ENCODE measurements at regions not wholly inside any gene's neighbourhood (a gene's known extent, or its start where the extent isn't known, plus 50 kb on each side); places are given as distances from the start of the nearest gene placed in this dataset.

DNA sequence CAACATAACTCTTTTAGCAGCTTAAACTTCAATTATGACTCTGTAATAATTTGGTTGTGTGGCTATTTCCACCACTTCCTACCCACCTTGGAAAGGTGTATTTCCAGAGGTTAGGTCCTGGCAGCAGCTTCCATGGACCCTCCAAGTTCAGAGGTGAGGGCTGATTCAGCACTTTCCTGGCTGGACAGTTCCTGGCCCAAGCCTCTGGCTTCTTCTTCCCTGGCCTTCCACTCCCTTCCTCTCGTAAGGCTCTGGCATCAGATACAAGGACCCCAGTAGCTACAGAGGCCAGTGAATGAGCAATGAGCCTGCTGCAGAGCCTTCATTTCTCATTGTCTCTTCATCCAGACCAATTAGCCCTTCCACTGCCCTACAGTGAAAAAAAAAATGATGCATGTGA is 98.1 kb upstream of the KIRREL3 start:
- no peak for DNase-seq

DNA sequence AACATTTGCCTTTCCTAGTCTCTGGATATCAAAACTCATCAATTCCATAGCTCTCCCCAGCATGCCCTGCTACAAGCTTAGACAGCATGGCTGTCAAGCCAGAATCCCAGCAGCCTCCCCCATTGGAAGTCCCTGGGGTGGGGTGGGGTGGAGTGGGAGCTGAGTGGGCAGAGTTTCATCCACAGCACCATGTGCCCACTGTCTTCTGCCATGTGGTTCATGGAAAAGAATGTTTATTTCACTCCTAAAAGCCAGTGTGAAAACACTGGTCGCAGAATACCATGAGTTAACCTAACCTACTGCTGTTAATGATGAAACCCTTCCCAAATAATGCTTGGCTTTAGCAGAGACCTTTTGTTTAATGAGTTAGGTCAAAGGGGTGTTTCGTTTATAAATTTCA is 80.2 kb upstream of the KIRREL3 start:
- DNase-seq: no peak

DNA sequence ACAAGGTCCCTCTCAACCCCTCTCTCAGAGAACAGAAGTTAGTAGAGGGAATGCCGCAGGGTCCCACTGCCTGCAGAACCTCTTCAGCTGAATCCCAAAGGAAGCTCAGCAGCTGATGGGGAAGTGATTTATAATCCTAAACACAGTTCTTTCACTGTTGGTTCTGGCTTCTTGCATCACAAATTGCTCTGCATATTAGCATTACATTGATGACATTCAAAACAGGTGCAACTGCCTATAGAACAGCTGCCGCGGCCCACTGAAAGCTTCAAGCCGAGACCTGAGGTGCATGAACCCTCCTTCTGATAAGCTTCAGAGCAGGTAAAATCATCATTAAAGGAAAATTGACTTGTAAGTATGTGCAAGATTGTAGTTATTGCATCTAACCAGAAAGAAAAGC is 75.2 kb upstream of the KIRREL3 start:
- peak; percentile 52 for DNase-seq

DNA sequence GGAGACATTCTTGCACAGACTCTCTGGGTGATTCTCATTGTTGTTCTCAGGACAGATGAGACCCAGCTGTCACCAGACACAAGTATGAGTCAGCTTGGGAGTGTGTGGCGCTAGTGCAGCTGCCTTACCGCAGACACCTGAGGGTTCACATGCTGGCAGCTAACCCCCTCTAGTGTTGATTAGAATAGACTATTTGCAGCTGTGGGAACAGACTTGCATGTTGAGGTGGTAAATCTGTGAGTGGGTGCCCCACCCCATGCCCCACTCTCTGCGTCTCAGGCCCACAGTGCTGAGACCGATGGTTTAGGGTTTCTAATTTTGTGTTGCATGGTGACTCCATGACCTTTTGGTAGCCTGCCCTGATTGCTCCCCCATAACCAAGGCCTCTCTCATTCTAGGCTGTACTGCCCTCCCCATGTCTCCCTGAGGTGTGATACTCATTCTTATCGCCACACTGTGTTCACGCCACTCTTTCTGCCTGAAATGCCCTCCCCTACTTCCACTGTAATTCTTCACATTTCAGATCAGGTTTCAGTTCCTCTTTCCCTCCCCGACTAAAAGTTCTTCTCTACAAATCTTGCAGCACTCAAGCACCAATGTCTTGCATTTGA is 73.7 kb upstream of the KIRREL3 start:
- DNase-seq: peak; percentile 41

DNA sequence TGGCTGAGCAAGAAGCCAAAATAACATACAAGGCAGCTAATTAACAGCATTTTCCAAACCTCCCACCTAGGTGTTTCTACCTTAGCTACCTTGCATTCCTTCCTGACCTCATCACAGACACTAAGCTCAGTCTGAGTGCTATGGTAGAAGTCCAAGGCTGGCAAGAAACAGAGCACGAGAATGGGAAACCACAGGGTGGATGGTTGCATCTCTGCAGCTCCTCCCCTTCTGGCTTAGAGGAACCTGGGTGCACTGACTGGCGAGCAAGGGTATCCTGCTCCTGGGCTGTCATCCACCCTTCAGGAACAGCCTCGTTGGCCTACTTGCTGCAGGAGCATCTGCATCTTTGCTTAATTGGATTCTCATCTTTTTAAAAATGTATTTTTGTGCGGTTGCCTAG is 73.1 kb upstream of the KIRREL3 start:
- DNase-seq: no peak

DNA sequence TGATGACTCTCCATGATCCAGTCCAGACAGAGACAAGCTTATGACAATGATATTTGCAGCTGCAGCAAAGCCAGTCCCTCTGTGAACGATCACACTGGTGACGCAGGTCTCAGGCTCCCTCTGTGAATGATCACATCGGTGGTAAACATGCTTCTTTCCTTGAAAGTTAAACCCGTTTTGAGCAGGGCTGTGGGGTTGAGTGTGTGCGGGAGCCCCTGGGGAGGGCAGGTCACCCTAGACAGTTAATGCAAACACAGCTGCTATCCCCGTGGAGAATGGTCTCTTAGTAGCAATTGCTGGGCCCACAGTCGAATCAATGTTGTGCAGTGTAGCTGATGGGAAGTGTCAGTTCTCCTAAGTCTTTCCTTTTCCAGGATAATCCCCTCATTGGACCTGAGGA is 71.0 kb upstream of the KIRREL3 start:
- DNase-seq: peak; percentile 69

- no peak for DNase-seq
These were observed 70.2 kb upstream of the KIRREL3 start for GRCh38 chr11:127070808-127071207.

DNA sequence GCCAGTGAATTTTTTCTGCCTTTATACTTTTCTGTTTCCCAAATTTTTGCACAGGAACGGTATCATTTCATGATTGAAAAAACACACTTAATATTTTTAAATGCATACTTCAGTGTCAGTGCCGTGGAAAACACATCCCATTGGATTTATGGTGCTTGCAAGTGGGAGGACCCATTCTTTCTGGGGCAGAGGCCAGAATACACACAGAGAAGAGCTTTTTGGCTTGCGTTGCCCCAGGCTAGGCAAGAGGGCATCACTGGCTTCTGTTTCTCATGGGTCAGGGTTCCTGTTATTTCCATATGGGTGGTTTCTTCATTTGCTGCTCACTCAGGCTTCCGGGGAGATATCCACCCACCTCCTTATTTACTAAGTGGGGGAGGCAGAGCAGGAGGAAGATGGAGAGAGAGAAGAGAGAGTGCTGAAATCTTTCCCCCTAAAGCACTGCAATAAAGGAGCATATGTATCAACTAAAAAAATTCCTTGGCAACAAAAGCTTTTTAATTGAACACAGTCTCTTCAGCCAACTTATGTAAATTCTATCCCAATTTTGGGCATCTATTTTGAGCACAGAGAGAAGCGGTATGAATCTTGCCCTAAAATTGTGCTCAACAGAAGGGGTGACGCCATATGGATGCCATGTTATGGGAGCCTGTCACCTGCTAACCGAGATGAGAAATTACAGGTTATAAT is 66.0 kb upstream of the KIRREL3 start:
- DNase-seq: no peak

DNA sequence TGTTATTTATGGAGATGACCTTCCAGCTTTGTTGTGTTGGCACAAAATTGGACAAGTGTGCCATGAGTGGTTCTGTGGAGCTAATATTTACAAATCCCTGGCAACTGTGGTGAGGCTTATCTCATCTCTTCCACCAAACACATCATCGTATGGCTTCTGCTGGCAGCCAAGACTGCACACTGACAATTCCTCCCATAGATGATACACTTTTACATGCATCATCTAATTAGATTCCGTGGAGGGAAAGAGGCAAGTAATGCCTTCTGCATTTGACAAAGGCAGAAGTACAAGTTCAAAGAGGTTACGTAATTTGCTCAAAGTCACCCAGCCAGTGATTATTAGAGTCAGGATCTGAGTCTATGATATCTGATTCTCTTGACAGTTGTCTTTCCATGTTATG is 62.7 kb upstream of the KIRREL3 start:
- DNase-seq: no peak

DNA sequence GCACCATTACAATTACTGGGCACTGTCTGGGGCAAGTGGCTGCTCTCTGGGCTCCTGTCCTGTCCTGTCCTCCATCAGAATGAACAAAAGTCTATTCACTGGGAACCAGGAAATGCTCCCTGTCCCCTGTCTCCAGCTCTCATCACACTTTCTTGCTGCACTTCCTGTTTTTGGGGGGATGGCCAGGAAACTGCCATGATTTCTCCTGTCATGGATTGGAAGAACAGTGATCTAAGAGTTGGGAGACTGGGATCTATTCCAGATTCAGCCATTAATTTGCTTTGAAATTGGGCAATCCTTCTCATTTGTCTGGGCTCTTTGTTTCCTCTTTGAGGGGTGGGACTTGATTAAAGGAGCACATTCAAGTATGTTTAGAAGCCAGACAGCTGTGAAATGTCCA is 61.4 kb upstream of the KIRREL3 start:
- no peak for DNase-seq

- DNase-seq: no peak
These were observed 59.2 kb upstream of the KIRREL3 start for GRCh38 chr11:127059750-127060149.

DNA sequence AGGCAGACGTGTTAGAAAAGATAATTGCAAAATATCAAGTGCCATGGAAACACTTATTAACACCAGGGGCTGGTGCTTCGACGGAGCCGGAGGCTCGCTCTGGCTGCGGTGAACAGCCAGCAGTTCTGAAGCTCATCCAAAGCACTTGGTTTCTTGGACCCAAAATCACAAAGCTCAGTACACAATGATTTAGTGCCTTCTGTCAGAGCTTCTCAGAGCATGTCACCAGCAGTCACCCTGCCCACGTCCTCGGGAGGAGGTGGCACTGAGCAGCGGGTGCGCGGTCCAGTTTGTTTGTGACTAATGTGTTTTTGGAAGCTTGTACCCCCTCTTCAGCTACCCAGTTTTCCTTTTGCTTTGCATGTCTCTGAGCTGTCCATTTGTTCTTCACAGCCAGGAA is 58.7 kb upstream of the KIRREL3 start:
- DNase-seq: no peak

- DNase-seq: no peak
These were observed 58.0 kb upstream of the KIRREL3 start for GRCh38 chr11:127058524-127058923.

GRCh38 chr11:127057126-127057525 is 56.6 kb upstream of the KIRREL3 start:
- no peak for DNase-seq

- no peak for DNase-seq
These were observed 55.9 kb upstream of the KIRREL3 start for GRCh38 chr11:127056338-127056971.

DNA sequence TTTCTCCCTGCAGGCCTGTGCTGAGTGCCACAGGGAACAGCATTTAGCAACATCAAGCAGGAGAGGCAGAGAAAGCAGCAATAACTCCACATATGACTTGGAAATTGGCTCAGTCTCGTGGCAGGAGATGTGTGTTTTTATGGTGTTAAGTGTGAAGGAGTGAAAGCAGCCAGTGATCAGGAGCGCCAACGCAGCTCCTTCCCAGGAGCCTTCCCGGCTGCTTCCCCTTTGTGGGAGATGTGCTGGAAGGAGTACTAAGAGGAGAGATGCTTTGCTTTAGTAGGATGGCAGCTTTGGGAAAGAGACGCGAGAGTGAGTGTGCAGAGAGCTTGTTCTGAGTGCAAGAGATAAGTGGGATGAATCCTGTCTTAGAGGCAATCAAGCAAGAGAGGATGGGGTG is 54.7 kb upstream of the KIRREL3 start:
- DNase-seq: no peak

GRCh38 chr11:127054153-127054552 is 53.6 kb upstream of the KIRREL3 start:
- DNase-seq: no peak

GRCh38 chr11:127052404-127052803 is 51.8 kb upstream of the KIRREL3 start:
- DNase-seq: no peak
